Rectal smooth muscle tissue (tissue), 1 donor: ENCODE measurements at regions not wholly inside any gene's neighbourhood (a gene's known extent, or its start where the extent isn't known, plus 50 kb on each side); places are given as distances from the start of the nearest gene placed in this dataset.

Experiments used
- H3K27ac ChIP-seq: one replicate; pipeline ENCODE4 v1.7.0; 2013; ENCODE audit warnings: low read depth, low read length, inconsistent platforms
- H3K27me3 ChIP-seq: one replicate; pipeline ENCODE4 v1.7.0; 2013; ENCODE audit warnings: low read length; ENCODE audit not compliant: control insufficient read depth, insufficient read depth
- H3K36me3 ChIP-seq: one replicate; pipeline ENCODE4 v1.7.0; 2013; ENCODE audit warnings: low read length; ENCODE audit not compliant: control insufficient read depth, insufficient read depth
- H3K4me1 ChIP-seq: one replicate; pipeline ENCODE4 v1.7.0; 2013; ENCODE audit warnings: low read length; ENCODE audit not compliant: control insufficient read depth, insufficient read depth
- H3K4me3 ChIP-seq: one replicate; pipeline ENCODE4 v1.7.0; 2013; ENCODE audit warnings: low read length
- H3K9ac ChIP-seq: one replicate; pipeline ENCODE4 v1.7.0; 2013; ENCODE audit warnings: low read length

DNA sequence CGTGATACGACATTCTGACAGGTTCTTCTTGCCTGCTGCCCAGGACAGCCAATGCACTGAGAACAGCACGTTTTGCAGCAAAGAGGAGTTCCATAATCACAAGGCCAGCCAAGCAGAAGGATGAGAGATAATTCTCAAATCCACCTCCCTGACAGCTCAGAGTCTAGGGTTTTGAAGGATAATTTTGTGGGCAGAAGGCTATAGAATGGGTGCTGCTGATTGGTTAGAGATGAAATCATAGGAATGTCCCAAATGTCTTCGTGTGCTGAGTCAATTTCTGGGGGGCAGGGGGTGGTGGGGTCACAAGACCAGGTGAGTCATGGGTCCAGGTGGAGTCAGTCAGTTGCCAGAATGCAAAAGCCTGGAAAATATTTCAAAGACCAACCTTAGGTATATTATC lies 175.5 kb upstream of the SLC30A5 start:
- Histone ChIP-seq H3K36me3 (no peaks in the 10 kb centered on the region), H3K27me3 (no peaks in the 10 kb centered on the region), H3K4me3 (no peak overlapping the region), H3K27ac (no peak overlapping the region), H3K9ac (no peak overlapping the region), H3K4me1 (no peaks in the 10 kb centered on the region)

DNA sequence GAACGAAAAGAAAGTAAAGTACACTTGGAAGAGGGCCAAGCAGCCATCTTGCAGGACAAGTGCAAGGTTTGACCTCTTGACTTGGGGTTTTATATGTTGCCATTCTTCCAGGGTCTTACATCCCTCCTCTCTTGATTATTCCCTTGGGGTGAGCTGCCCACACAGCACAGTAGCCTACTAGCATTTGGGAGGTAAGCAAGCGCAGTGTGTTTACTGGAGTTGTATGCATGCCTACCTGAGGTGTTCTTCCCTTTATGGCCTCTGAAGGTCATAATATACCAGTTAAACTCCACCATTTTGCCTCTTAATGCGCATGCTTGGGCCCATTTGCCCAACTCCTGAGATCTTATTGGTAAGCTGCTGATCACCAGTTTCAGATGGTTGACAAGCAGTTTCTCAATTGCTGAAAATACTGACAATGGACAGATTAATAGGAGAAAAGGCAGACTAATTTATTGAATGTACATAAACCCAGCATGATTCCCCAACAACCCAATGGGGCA lies 173.8 kb upstream of the SLC30A5 start:
- H3K27me3 ChIP-seq = no peaks in the 10 kb centered on the region
- H3K9ac ChIP-seq = no peak overlapping the region
- H3K4me3 ChIP-seq = no peak overlapping the region
- H3K36me3 ChIP-seq = no peaks in the 10 kb centered on the region
- no peaks in the 10 kb centered on the region for H3K4me1 ChIP-seq
- H3K27ac ChIP-seq = no peak overlapping the region

DNA sequence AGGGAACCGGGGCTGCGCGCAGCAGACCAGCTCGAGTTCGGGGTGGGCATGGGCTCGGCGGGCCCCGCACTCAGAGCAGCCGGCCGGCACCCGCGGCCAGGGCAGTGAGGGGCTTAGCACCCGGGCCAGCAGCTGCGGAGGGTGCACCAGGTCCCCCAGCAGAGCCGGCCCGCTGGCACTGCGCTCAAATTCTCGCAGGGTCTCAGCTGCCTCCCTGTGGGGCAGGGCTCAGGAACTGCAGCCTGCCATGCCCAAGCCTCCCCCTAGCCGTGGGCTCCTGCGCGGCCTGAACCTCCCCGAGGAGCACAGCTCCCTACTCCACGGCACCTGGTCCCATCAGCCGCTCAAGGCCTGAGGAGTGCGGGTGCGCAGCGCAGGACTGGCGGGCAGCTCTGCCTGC lies 172.9 kb upstream of the SLC30A5 start:
- Histone ChIP-seq H3K27ac (no peak overlapping the region), H3K27me3 (no peaks in the 10 kb centered on the region), H3K9ac (no peak overlapping the region), H3K36me3 (no peaks in the 10 kb centered on the region), H3K4me3 (no peak overlapping the region), H3K4me1 (no peaks in the 10 kb centered on the region)

- Histone ChIP-seq H3K4me3 (no peak overlapping the region), H3K4me1 (no peaks in the 10 kb centered on the region), H3K9ac (no peak overlapping the region), H3K27ac (no peak overlapping the region), H3K36me3 (no peaks in the 10 kb centered on the region), H3K27me3 (no peaks in the 10 kb centered on the region)
These were observed 171.4 kb upstream of the SLC30A5 start for GRCh38 chr5:68922172-68922987.

GRCh38 chr5:68924481-68925145 lies 169.2 kb upstream of the SLC30A5 start:
- H3K4me1 ChIP-seq = no peaks in the 10 kb centered on the region
- H3K36me3 ChIP-seq = no peaks in the 10 kb centered on the region
- no peak overlapping the region for H3K4me3 ChIP-seq
- no peaks in the 10 kb centered on the region for H3K27me3 ChIP-seq
- H3K27ac ChIP-seq = no peak overlapping the region
- no peak overlapping the region for H3K9ac ChIP-seq

GRCh38 chr5:68928617-68929302 lies 165.1 kb upstream of the SLC30A5 start:
- no peaks in the 10 kb centered on the region for H3K36me3 ChIP-seq
- H3K27ac ChIP-seq = no peak overlapping the region
- no peaks in the 10 kb centered on the region for H3K4me1 ChIP-seq
- H3K4me3 ChIP-seq = no peak overlapping the region
- no peak overlapping the region for H3K9ac ChIP-seq
- H3K27me3 ChIP-seq = no peaks in the 10 kb centered on the region

DNA sequence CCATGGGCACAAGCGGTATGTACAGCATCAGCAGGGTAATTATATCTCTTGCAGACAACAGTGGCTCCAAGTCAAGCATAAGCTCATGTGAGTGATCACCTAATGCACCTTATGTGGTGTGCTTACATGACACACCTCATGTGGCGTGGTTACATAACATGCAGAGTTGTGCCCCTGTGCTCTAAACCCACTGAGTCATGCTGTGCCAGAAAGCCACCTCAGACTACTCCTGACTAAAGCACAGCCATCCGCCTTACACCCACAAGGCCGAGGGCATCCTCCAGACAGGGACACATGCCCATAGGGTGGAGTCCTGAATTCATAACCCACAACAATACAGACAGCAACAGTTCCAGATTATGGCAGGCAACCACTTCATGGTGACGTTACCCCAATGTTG lies 163.7 kb upstream of the SLC30A5 start:
- Histone ChIP-seq H3K4me1 (no peaks in the 10 kb centered on the region), H3K27ac (no peak overlapping the region), H3K9ac (no peak overlapping the region), H3K27me3 (no peaks in the 10 kb centered on the region), H3K4me3 (no peak overlapping the region), H3K36me3 (no peaks in the 10 kb centered on the region)

DNA sequence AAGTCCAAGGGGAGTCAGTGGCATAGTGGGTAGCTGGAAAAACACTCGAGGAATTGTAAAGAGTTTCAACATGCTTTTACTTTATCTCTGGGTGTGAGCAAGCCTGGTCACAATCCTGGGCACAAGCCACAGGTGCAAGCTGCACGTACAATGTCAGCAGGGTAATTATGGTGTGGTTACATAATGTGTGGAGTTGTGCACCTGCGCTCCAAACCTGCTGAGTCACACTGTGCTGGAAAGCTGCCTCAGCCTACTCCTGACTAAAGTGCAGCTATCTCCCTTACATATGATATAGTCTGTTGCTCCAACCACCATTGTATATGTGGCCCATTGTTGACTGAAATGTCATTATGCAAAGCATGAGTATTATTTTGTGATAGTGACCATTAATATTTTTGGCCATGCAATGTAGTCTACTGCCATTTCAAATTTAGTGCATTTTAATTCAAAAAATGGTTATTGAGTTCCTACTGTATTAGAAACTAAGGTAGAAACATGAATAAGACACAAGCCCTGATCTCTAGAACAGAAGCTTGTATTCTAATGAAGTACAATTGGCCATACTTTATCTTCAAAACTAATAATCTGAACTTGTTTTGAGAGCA lies 160.9 kb upstream of the SLC30A5 start:
- no peak overlapping the region for H3K27ac ChIP-seq
- no peak overlapping the region for H3K9ac ChIP-seq
- H3K4me3 ChIP-seq = no peak overlapping the region

DNA sequence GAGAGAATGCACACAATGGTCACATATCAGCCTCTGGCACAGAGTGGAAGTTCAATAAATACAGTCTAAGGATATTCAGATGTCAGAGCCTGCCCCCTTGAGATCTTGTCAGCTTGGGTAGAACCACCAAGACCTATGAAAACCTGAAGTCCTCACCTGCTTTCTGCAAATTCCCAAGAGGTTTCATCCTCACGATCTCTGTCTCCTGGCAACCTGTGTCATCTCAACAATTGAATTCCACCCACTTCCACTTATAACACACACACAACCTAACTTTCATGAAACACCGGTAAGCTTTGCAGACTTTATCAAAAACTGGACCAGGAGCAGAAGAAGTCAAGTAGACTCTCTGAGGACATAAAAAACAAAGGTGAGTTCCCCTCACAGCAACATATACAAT lies 151.6 kb upstream of the SLC30A5 start:
- Histone ChIP-seq H3K4me3 (no peak overlapping the region), H3K9ac (no peak overlapping the region), H3K27ac (no peak overlapping the region), H3K4me1 (no peaks in the 10 kb centered on the region), H3K27me3 (no peaks in the 10 kb centered on the region), H3K36me3 (no peaks in the 10 kb centered on the region)

More for the DNA sequence above, 160.9 kb upstream of the SLC30A5 start:
- H3K36me3 ChIP-seq = no peaks in the 10 kb centered on the region
- no peaks in the 10 kb centered on the region for H3K27me3 ChIP-seq
- H3K4me1 ChIP-seq = no peaks in the 10 kb centered on the region

- no peak overlapping the region for H3K27ac ChIP-seq
- no peaks in the 10 kb centered on the region for H3K27me3 ChIP-seq
- H3K4me3 ChIP-seq = no peak overlapping the region
- H3K4me1 ChIP-seq = no peaks in the 10 kb centered on the region
- H3K36me3 ChIP-seq = no peaks in the 10 kb centered on the region
- H3K9ac ChIP-seq = no peak overlapping the region
These were observed 147.1 kb upstream of the SLC30A5 start for GRCh38 chr5:68946728-68947127.

- no peaks in the 10 kb centered on the region for H3K36me3 ChIP-seq
- H3K4me1 ChIP-seq = no peaks in the 10 kb centered on the region
- H3K27me3 ChIP-seq = no peaks in the 10 kb centered on the region
- H3K4me3 ChIP-seq = no peak overlapping the region
- H3K27ac ChIP-seq = no peak overlapping the region
- H3K9ac ChIP-seq = no peak overlapping the region
These were observed 145.8 kb upstream of the SLC30A5 start for GRCh38 chr5:68947986-68948385.

- Histone ChIP-seq H3K9ac (no peak overlapping the region), H3K4me3 (no peak overlapping the region), H3K27ac (no peak overlapping the region), H3K36me3 (no peaks in the 10 kb centered on the region), H3K4me1 (no peaks in the 10 kb centered on the region), H3K27me3 (no peaks in the 10 kb centered on the region)
These were observed 144.6 kb upstream of the SLC30A5 start for GRCh38 chr5:68949256-68949655.
